ENCODE measurements at regions not wholly inside any gene's neighbourhood (a gene's known extent, or its start where the extent isn't known, plus 50 kb on each side); places are given as distances from the start of the nearest gene placed in this dataset.

- H3K9me3 ChIP-seq (ENCODE audit: low read length) = no peaks in the 10 kb centered on the region
- H3K27me3 ChIP-seq (ENCODE audit: insufficient read depth, low read length) = no peaks in the 10 kb centered on the region
- H3K4me1 ChIP-seq (ENCODE audit: insufficient read depth, low read length) = no peaks in the 10 kb centered on the region
- H2AFZ ChIP-seq (ENCODE audit: low read depth, low read length) = no peak overlapping the region
- no peaks in the 10 kb centered on the region for H3K36me3 ChIP-seq (ENCODE audit: insufficient read depth, low read length)
- no peak overlapping the region for H3K4me3 ChIP-seq (ENCODE audit: low read length)
Measured at GRCh38 chr12:126087692-126088091, 1022.5 kb downstream of the AACS start.

- Histone ChIP-seq H3K9me3 (ENCODE audit: low read length) (no peaks in the 10 kb centered on the region), H3K4me1 (ENCODE audit: insufficient read depth, low read length) (no peaks in the 10 kb centered on the region), H3K4me3 (ENCODE audit: low read length) (no peak overlapping the region), H3K27me3 (ENCODE audit: insufficient read depth, low read length) (no peaks in the 10 kb centered on the region), H3K36me3 (ENCODE audit: insufficient read depth, low read length) (no peaks in the 10 kb centered on the region), H2AFZ (ENCODE audit: low read depth, low read length) (no peak overlapping the region)
Measured at GRCh38 chr12:126093908-126094307, 1028.7 kb downstream of the AACS start.

GRCh38 chr12:126095748-126096510, 1030.7 kb downstream of the AACS start:
- no peak overlapping the region for H3K4me3 ChIP-seq (ENCODE audit: low read length)
- no peaks in the 10 kb centered on the region for H3K27me3 ChIP-seq (ENCODE audit: insufficient read depth, low read length)
- no peaks in the 10 kb centered on the region for H3K9me3 ChIP-seq (ENCODE audit: low read length)
- H3K4me1 ChIP-seq (ENCODE audit: insufficient read depth, low read length) = no peaks in the 10 kb centered on the region
- no peak overlapping the region for H2AFZ ChIP-seq (ENCODE audit: low read depth, low read length)
- H3K36me3 ChIP-seq (ENCODE audit: insufficient read depth, low read length) = no peaks in the 10 kb centered on the region

GRCh38 chr12:126106706-126107105, 1041.5 kb downstream of the AACS start:
- no peaks in the 10 kb centered on the region for H3K27me3 ChIP-seq (ENCODE audit: insufficient read depth, low read length)
- H2AFZ ChIP-seq (ENCODE audit: low read depth, low read length) = no peak overlapping the region
- no peaks in the 10 kb centered on the region for H3K36me3 ChIP-seq (ENCODE audit: insufficient read depth, low read length)
- H3K4me1 ChIP-seq (ENCODE audit: insufficient read depth, low read length) = no peaks in the 10 kb centered on the region
- H3K9me3 ChIP-seq (ENCODE audit: low read length) = no peaks in the 10 kb centered on the region
- H3K4me3 ChIP-seq (ENCODE audit: low read length) = no peak overlapping the region

GRCh38 chr12:126107659-126108058, 1042.4 kb downstream of the AACS start:
- Histone ChIP-seq H3K36me3 (ENCODE audit: insufficient read depth, low read length) (no peaks in the 10 kb centered on the region), H2AFZ (ENCODE audit: low read depth, low read length) (no peak overlapping the region), H3K9me3 (ENCODE audit: low read length) (no peaks in the 10 kb centered on the region), H3K27me3 (ENCODE audit: insufficient read depth, low read length) (no peaks in the 10 kb centered on the region), H3K4me1 (ENCODE audit: insufficient read depth, low read length) (no peaks in the 10 kb centered on the region), H3K4me3 (ENCODE audit: low read length) (no peak overlapping the region)

- Histone ChIP-seq H3K27me3 (ENCODE audit: insufficient read depth, low read length) (no peaks in the 10 kb centered on the region), H3K36me3 (ENCODE audit: insufficient read depth, low read length) (no peaks in the 10 kb centered on the region), H3K4me1 (ENCODE audit: insufficient read depth, low read length) (no peaks in the 10 kb centered on the region), H3K9me3 (ENCODE audit: low read length) (no peaks in the 10 kb centered on the region), H3K4me3 (ENCODE audit: low read length) (no peak overlapping the region), H2AFZ (ENCODE audit: low read depth, low read length) (no peak overlapping the region)
Measured at GRCh38 chr12:126108247-126108646, 1043.0 kb downstream of the AACS start.

- no peaks in the 10 kb centered on the region for H3K27me3 ChIP-seq (ENCODE audit: insufficient read depth, low read length)
- no peaks in the 10 kb centered on the region for H3K36me3 ChIP-seq (ENCODE audit: insufficient read depth, low read length)
- no peak overlapping the region for H2AFZ ChIP-seq (ENCODE audit: low read depth, low read length)
- H3K4me3 ChIP-seq (ENCODE audit: low read length) = no peak overlapping the region
- H3K9me3 ChIP-seq (ENCODE audit: low read length) = no peaks in the 10 kb centered on the region
- no peaks in the 10 kb centered on the region for H3K4me1 ChIP-seq (ENCODE audit: insufficient read depth, low read length)
Measured at GRCh38 chr12:126112141-126112540, 1046.9 kb downstream of the AACS start.

- Histone ChIP-seq H3K9me3 (ENCODE audit: low read length) (no peaks in the 10 kb centered on the region), H3K36me3 (ENCODE audit: insufficient read depth, low read length) (no peaks in the 10 kb centered on the region), H3K27me3 (ENCODE audit: insufficient read depth, low read length) (no peaks in the 10 kb centered on the region), H3K4me1 (ENCODE audit: insufficient read depth, low read length) (no peaks in the 10 kb centered on the region), H3K4me3 (ENCODE audit: low read length) (no peak overlapping the region), H2AFZ (ENCODE audit: low read depth, low read length) (no peak overlapping the region)
Measured at GRCh38 chr12:126112849-126113248, 1047.6 kb downstream of the AACS start.

- H3K9me3 ChIP-seq (ENCODE audit: low read length) = no peaks in the 10 kb centered on the region
- H2AFZ ChIP-seq (ENCODE audit: low read depth, low read length) = no peak overlapping the region
- no peaks in the 10 kb centered on the region for H3K4me1 ChIP-seq (ENCODE audit: insufficient read depth, low read length)
- no peaks in the 10 kb centered on the region for H3K36me3 ChIP-seq (ENCODE audit: insufficient read depth, low read length)
- no peak overlapping the region for H3K4me3 ChIP-seq (ENCODE audit: low read length)
- no peaks in the 10 kb centered on the region for H3K27me3 ChIP-seq (ENCODE audit: insufficient read depth, low read length)
Measured at GRCh38 chr12:126114441-126114840, 1049.2 kb downstream of the AACS start.

- no peaks in the 10 kb centered on the region for H3K36me3 ChIP-seq (ENCODE audit: insufficient read depth, low read length)
- no peaks in the 10 kb centered on the region for H3K27me3 ChIP-seq (ENCODE audit: insufficient read depth, low read length)
- H3K4me3 ChIP-seq (ENCODE audit: low read length) = no peak overlapping the region
- H3K9me3 ChIP-seq (ENCODE audit: low read length) = no peaks in the 10 kb centered on the region
- H2AFZ ChIP-seq (ENCODE audit: low read depth, low read length) = no peak overlapping the region
- no peaks in the 10 kb centered on the region for H3K4me1 ChIP-seq (ENCODE audit: insufficient read depth, low read length)
Measured at GRCh38 chr12:126117502-126117901, 1052.3 kb downstream of the AACS start.

- Histone ChIP-seq H2AFZ (ENCODE audit: low read depth, low read length) (no peak overlapping the region), H3K4me3 (ENCODE audit: low read length) (no peak overlapping the region), H3K36me3 (ENCODE audit: insufficient read depth, low read length) (no peaks in the 10 kb centered on the region)
Measured at GRCh38 chr12:126139355-126139754, 1074.1 kb downstream of the AACS start.

GRCh38 chr12:126144603-126145002, 1079.4 kb downstream of the AACS start:
- Histone ChIP-seq H3K4me3 (ENCODE audit: low read length) (no peak overlapping the region), H3K27me3 (ENCODE audit: insufficient read depth, low read length) (peaks cover 3% of the 10 kb centered on the region), H3K9me3 (ENCODE audit: low read length) (no peaks in the 10 kb centered on the region), H3K36me3 (ENCODE audit: insufficient read depth, low read length) (no peaks in the 10 kb centered on the region), H3K4me1 (ENCODE audit: insufficient read depth, low read length) (no peaks in the 10 kb centered on the region), H2AFZ (ENCODE audit: low read depth, low read length) (no peak overlapping the region)

More at GRCh38 chr12:126139355-126139754, 1074.1 kb downstream of the AACS start:
- Histone ChIP-seq H3K4me1 (ENCODE audit: insufficient read depth, low read length) (no peaks in the 10 kb centered on the region), H3K27me3 (ENCODE audit: insufficient read depth, low read length) (peaks cover 3% of the 10 kb centered on the region), H3K9me3 (ENCODE audit: low read length) (no peaks in the 10 kb centered on the region)

GRCh38 chr12:126147321-126147720, 1082.1 kb downstream of the AACS start:
- Histone ChIP-seq H3K4me1 (ENCODE audit: insufficient read depth, low read length) (no peaks in the 10 kb centered on the region), H3K4me3 (ENCODE audit: low read length) (no peak overlapping the region), H3K9me3 (ENCODE audit: low read length) (no peaks in the 10 kb centered on the region), H2AFZ (ENCODE audit: low read depth, low read length) (no peak overlapping the region), H3K27me3 (ENCODE audit: insufficient read depth, low read length) (peaks cover under 1% of the 10 kb centered on the region), H3K36me3 (ENCODE audit: insufficient read depth, low read length) (no peaks in the 10 kb centered on the region)
